GM23338 (cell line): ENCODE measurements at regions not wholly inside any gene's neighbourhood (a gene's known extent, or its start where the extent isn't known, plus 50 kb on each side); places are given as distances from the start of the nearest gene placed in this dataset.

ENCODE experiments used
- CREB1 ChIP-seq: fragments of 250-450 bp; sonication (Bioruptor Pico); IDR thresholded peaks from 2 replicates; pipeline ENCODE4 v1.5.0; 2020; ENCODE audit warnings: low read depth, mild to moderate bottlenecking, moderate library complexity
- EZH2 ChIP-seq: fragments of 200-600 bp; sonication (generic); IDR thresholded peaks from one replicate; pipeline ENCODE4 v1.8.0; 2017; ENCODE audit warnings: antibody characterized with exemption, mild to moderate bottlenecking, low read depth; ENCODE audit not compliant: unreplicated experiment
- EZH2phosphoT487 ChIP-seq: fragments of 200-600 bp; sonication (generic); IDR thresholded peaks from one replicate; pipeline ENCODE4 v1.8.1; 2018; ENCODE audit warnings: antibody characterized with exemption; ENCODE audit not compliant: unreplicated experiment
- POLR2AphosphoS5 ChIP-seq: IDR thresholded peaks from 2 replicates; pipeline ENCODE4 v1.6.1; 2016; ENCODE audit warnings: antibody characterized with exemption, low read depth
- ZNF331 ChIP-seq: fragments of 250-450 bp; sonication (Bioruptor Pico); IDR thresholded peaks from 2 replicates; pipeline ENCODE4 v1.5.0; 2020; ENCODE audit warnings: low read depth, mild to moderate bottlenecking, moderate library complexity
- TF ChIP-seq, protein P1 (sequence below), 2 experiments: fragments of 200-600 bp in 1 of 2; sonication (generic) in 1 of 2; conservative IDR thresholded peaks; 2 replicates each; pipeline versions ENCODE4 v1.5.1 to v1.6.1; 2016 to 2017; ENCODE audit warnings: antibody characterized with exemption in 2 of 2, low read depth in 2 of 2, mild to moderate bottlenecking in 2 of 2, moderate library complexity in 1 of 2
- TF ChIP-seq, protein P2 (sequence below): IDR thresholded peaks from 2 replicates; pipeline ENCODE4 v1.6.1; 2016; ENCODE audit warnings: antibody characterized with exemption

DNA sequence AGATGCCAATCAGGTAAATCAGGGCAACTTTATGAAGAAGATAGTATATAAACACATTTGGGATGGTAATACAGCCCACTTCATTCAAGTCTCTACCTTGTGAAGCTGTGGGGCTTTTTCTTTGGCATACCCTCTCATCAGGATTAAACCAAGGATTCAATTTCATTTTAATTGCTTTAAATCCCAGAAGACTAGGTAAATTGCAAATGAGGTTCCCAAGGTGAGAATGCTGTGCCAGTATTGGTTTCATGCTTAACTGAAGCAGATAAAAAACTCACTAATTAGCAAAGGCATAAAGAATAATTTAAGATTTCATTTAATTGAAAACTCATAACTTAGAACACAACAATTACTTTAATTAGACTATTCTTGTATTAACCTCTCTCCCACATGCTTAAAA is 1218.1 kb downstream of the FAM181B start:
- TF ChIP-seq EZH2phosphoT487, result no peak
- TF ChIP-seq, protein P1, sequence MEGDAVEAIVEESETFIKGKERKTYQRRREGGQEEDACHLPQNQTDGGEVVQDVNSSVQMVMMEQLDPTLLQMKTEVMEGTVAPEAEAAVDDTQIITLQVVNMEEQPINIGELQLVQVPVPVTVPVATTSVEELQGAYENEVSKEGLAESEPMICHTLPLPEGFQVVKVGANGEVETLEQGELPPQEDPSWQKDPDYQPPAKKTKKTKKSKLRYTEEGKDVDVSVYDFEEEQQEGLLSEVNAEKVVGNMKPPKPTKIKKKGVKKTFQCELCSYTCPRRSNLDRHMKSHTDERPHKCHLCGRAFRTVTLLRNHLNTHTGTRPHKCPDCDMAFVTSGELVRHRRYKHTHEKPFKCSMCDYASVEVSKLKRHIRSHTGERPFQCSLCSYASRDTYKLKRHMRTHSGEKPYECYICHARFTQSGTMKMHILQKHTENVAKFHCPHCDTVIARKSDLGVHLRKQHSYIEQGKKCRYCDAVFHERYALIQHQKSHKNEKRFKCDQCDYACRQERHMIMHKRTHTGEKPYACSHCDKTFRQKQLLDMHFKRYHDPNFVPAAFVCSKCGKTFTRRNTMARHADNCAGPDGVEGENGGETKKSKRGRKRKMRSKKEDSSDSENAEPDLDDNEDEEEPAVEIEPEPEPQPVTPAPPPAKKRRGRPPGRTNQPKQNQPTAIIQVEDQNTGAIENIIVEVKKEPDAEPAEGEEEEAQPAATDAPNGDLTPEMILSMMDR (conservative IDR thresholded peaks at IDR 0.05; ENCODE audit: low read depth in 2 of 2), result no peak
- TF ChIP-seq CREB1 (CRISPR knock-in tag), result no peak
- TF ChIP-seq, protein P2, sequence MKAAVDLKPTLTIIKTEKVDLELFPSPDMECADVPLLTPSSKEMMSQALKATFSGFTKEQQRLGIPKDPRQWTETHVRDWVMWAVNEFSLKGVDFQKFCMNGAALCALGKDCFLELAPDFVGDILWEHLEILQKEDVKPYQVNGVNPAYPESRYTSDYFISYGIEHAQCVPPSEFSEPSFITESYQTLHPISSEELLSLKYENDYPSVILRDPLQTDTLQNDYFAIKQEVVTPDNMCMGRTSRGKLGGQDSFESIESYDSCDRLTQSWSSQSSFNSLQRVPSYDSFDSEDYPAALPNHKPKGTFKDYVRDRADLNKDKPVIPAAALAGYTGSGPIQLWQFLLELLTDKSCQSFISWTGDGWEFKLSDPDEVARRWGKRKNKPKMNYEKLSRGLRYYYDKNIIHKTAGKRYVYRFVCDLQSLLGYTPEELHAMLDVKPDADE, result no peak
- TF ChIP-seq POLR2AphosphoS5, result no peak
- TF ChIP-seq EZH2, result no peak
- no peak for TF ChIP-seq ZNF331
